Stimulated activated CD4-positive, alpha-beta T cell treated with anti-CD3 and anti-CD28 coated beads, Interleukin-4, amount 100 ng/mL, for 24 hours (primary cell): ENCODE measurements at regions not wholly inside any gene's neighbourhood (a gene's known extent, or its start where the extent isn't known, plus 50 kb on each side); places are given as distances from the start of the nearest gene placed in this dataset.
"Not testable (repeated sequence)": the region's sequence is repeated elsewhere in the genome, so short reads cannot be mapped to it uniquely, and the experiment has no call there.

Experiments used
- DNase-seq: peaks from one replicate; pipeline ENCODE4 v3.0.0-alpha.2; 2020

GRCh38 chr4:130703211-130703935 is 1607.4 kb downstream of the C4orf33 start:
- no peak for DNase-seq

- DNase-seq = no peak
These were observed 1609.1 kb downstream of the C4orf33 start for GRCh38 chr4:130705023-130705422.

- DNase-seq = no peak
These were observed 1616.1 kb downstream of the C4orf33 start for GRCh38 chr4:130712038-130712437.

GRCh38 chr4:130714006-130714405 is 1618.1 kb downstream of the C4orf33 start:
- no peak for DNase-seq

GRCh38 chr4:130722361-130722760 is 1626.4 kb downstream of the C4orf33 start:
- no peak for DNase-seq

- DNase-seq = no peak
These were observed 1640.7 kb downstream of the C4orf33 start for GRCh38 chr4:130736436-130737185.

- no peak for DNase-seq
These were observed 1642.3 kb downstream of the C4orf33 start for GRCh38 chr4:130738233-130738632.

- DNase-seq = no peak
These were observed 1651.9 kb downstream of the C4orf33 start for GRCh38 chr4:130747842-130748241.

GRCh38 chr4:130753926-130754325 is 1658.0 kb downstream of the C4orf33 start:
- no peak for DNase-seq

- DNase-seq = no peak
These were observed 1664.3 kb downstream of the C4orf33 start for GRCh38 chr4:130760246-130760645.

GRCh38 chr4:130767384-130767783 is 1671.4 kb downstream of the C4orf33 start:
- not testable (repeated sequence) for DNase-seq

GRCh38 chr4:130772966-130773365 is 1677.0 kb downstream of the C4orf33 start:
- not testable (repeated sequence) for DNase-seq

- DNase-seq = no peak
These were observed 1712.5 kb downstream of the C4orf33 start for GRCh38 chr4:130808492-130808891.

- DNase-seq = no peak
These were observed 1716.3 kb downstream of the C4orf33 start for GRCh38 chr4:130812117-130812765.

- no peak for DNase-seq
These were observed 1718.9 kb downstream of the C4orf33 start for GRCh38 chr4:130814896-130815295.

- no peak for DNase-seq
These were observed 1724.5 kb downstream of the C4orf33 start for GRCh38 chr4:130820448-130820847.

- DNase-seq = no peak
These were observed 1729.3 kb downstream of the C4orf33 start for GRCh38 chr4:130825284-130825683.

GRCh38 chr4:130850019-130850524 is 1754.1 kb downstream of the C4orf33 start:
- DNase-seq = no peak

- no peak for DNase-seq
These were observed 1755.2 kb downstream of the C4orf33 start for GRCh38 chr4:130851107-130851506.

GRCh38 chr4:130851932-130852331 is 1756.0 kb downstream of the C4orf33 start:
- DNase-seq = no peak

GRCh38 chr4:130855533-130855932 is 1759.6 kb downstream of the C4orf33 start:
- no peak for DNase-seq

GRCh38 chr4:130859991-130860390 is 1764.0 kb downstream of the C4orf33 start:
- DNase-seq = no peak

- no peak for DNase-seq
These were observed 1801.0 kb downstream of the C4orf33 start for GRCh38 chr4:130896920-130897319.

- DNase-seq = no peak
These were observed 1805.4 kb downstream of the C4orf33 start for GRCh38 chr4:130901321-130901720.
